Common myeloid progenitor, CD34-positive (primary cell): ENCODE measurements at regions not wholly inside any gene's neighbourhood (a gene's known extent, or its start where the extent isn't known, plus 50 kb on each side); places are given as distances from the start of the nearest gene placed in this dataset.

Source experiments
- CTCF ChIA-PET: fragments of 350-600 bp; sonication (Branson Sonifier 250); formaldehyde crosslinking; loops from one replicate; lab custom pipeline; 2021; ENCODE audit warnings: antibody characterized with exemption; lab: Charles Lee
- POLR2A ChIA-PET: fragments of 350-600 bp; sonication (Branson Sonifier 250); formaldehyde crosslinking; loops from one replicate; lab custom pipeline; 2021; ENCODE audit warnings: antibody characterized with exemption; lab: Charles Lee
- DNase-seq, 3 donors: peaks; one replicate each; pipeline versions ENCODE4 v3.0.0 to v3.0.0-alpha.2; 2013
- H3K27ac ChIP-seq, 2 experiments: 1 replicate in 1 of 2; 2 replicates in 1 of 2; pipeline ENCODE4 v1.7.0; 2013; ENCODE audit warnings: inconsistent platforms in 2 of 2, low read length in 2 of 2, mild to moderate bottlenecking in 2 of 2, low read depth in 1 of 2, moderate library complexity in 1 of 2; ENCODE audit not compliant: severe bottlenecking in 2 of 2, insufficient read depth in 1 of 2, poor library complexity in 1 of 2
- H3K27me3 ChIP-seq, 5 experiments: replicated peaks in 2 of 5; 1 replicate in 3 of 5; 2 replicates in 2 of 5; pipeline versions ENCODE4 v1.6.1 to v1.7.0; 2013; ENCODE audit warnings: low read length in 4 of 5, mild to moderate bottlenecking in 2 of 5, moderate library complexity in 2 of 5, inconsistent platforms in 1 of 5; ENCODE audit not compliant: insufficient read depth in 5 of 5, control insufficient read depth in 4 of 5
- H3K36me3 ChIP-seq, 4 experiments: 1 replicate in 2 of 4; 2 replicates in 2 of 4; pipeline versions ENCODE4 v1.6.1 to v1.7.0; 2013; ENCODE audit warnings: low read length in 3 of 4, control low read depth in 1 of 4, mild to moderate bottlenecking in 1 of 4; ENCODE audit not compliant: control insufficient read depth in 4 of 4, insufficient read depth in 4 of 4
- H3K4me1 ChIP-seq, 4 experiments: 1 replicate in 3 of 4; 2 replicates in 1 of 4; pipeline versions ENCODE4 v1.6.1 to v1.7.1; 2013; ENCODE audit warnings: low read length in 3 of 4, mild to moderate bottlenecking in 3 of 4, control low read depth in 1 of 4, inconsistent platforms in 1 of 4, moderate library complexity in 1 of 4; ENCODE audit not compliant: control insufficient read depth in 4 of 4, insufficient read depth in 4 of 4; ENCODE audit errors: control extremely low read depth in 1 of 4
- H3K4me3 ChIP-seq, 7 experiments: 1 replicate in 4 of 7; 2 replicates in 3 of 7; pipeline versions ENCODE4 v1.5.1 to v1.7.0; 2013; ENCODE audit warnings: mild to moderate bottlenecking in 7 of 7, low read length in 6 of 7, moderate library complexity in 6 of 7, inconsistent platforms in 2 of 7, low read depth in 2 of 7, control low read depth in 1 of 7; ENCODE audit not compliant: insufficient read depth in 4 of 7, control insufficient read depth in 1 of 7; ENCODE audit errors: extremely low read depth in 1 of 7
- H3K9me3 ChIP-seq, 5 experiments: 1 replicate in 4 of 5; 2 replicates in 1 of 5; pipeline versions ENCODE4 v1.6.1 to v1.7.1; 2013; ENCODE audit warnings: low read length in 4 of 5, mild to moderate bottlenecking in 2 of 5, inconsistent platforms in 1 of 5, low read depth in 1 of 5, moderate library complexity in 1 of 5; ENCODE audit not compliant: control insufficient read depth in 4 of 5, insufficient read depth in 2 of 5; ENCODE audit errors: control extremely low read depth in 1 of 5
- WGBS: methylation state at CpG from one replicate; pipeline ENCODE4 v1.1.5; 2013; ENCODE audit not compliant: insufficient coverage; 5-methylcytosine and 5-hydroxymethylcytosine counted together

DNA sequence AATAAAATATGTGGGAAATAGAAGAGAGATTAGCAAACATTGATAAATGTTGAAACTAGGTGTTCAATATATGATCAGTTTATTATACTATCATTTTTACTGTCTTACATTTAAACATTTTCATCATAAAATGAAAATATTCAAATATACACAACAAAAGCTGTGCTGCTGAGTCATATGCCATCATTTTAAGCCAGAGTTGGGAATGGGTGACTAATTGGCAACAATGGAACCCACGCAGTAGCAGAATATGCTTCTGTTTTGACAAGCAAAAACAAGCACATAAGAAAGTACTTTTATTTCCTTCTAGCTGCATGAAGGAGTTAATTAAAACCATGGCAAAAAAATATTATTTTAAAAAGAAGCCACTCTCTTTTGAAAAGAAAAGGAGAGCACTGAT, 340.0 kb upstream of the EDIL3 start:
- no peak overlapping the region for H3K27ac ChIP-seq
- DNase-seq: no peak
- ChIA-PET POLR2A (no interaction called here), CTCF (no interaction called here)
- no peaks in the 10 kb centered on the region for H3K36me3 ChIP-seq
- no peaks in the 10 kb centered on the region for H3K4me1 ChIP-seq
- WGBS: no CpG with 5 or more reads among the region's 1 CpG
- no peak overlapping the region for H3K4me3 ChIP-seq
- no peaks in the 10 kb centered on the region for H3K27me3 ChIP-seq
- H3K9me3 ChIP-seq: peaks cover 0 to 2% (median 0%) of the 10 kb centered on the region in 5 experiments

DNA sequence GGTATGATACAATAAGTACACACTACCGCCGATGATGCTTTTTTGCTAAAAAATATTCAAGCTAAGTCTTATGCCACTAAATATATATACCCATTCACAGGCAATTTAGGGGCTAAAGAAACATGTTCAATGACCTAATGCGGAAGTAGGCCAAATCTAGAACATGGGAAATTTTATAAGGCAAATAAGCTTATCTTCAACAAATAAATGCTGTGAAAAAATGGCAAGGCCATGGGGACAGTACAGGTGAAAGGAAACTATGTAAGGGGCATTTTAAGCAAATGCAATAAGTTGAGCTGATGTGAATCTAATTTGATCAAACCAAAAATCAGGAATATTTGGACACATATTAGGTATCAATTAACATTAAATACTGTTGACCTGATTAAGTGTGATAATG, 339.5 kb upstream of the EDIL3 start:
- Histone ChIP-seq H3K36me3 (no peaks in the 10 kb centered on the region), H3K4me1 (no peaks in the 10 kb centered on the region), H3K9me3 (peaks cover 0 to 2% (median 0%) of the 10 kb centered on the region in 5 experiments), H3K27me3 (no peaks in the 10 kb centered on the region), H3K27ac (no peak overlapping the region), H3K4me3 (no peak overlapping the region)
- WGBS: no CpG with 5 or more reads among the region's 3 CpGs
- DNase-seq: no peak
- ChIA-PET POLR2A (no interaction called here), CTCF (no interaction called here)

GRCh38 chr5:84718377-84718776, 333.7 kb upstream of the EDIL3 start:
- no peaks in the 10 kb centered on the region for H3K36me3 ChIP-seq
- H3K27ac ChIP-seq: no peak overlapping the region
- H3K9me3 ChIP-seq: peaks cover 0 to 2% (median 0%) of the 10 kb centered on the region in 5 experiments
- ChIA-PET POLR2A (no interaction called here), CTCF (no interaction called here)
- WGBS: no CpG with 5 or more reads among the region's 3 CpGs
- DNase-seq: peak in 1 of 3 donors; percentile 2
- peaks cover 0 to 3% (median 1%) of the 10 kb centered on the region in 4 experiments for H3K4me1 ChIP-seq
- peak overlapping the region in 1 of 7 experiments; percentile 10 for H3K4me3 ChIP-seq
- H3K27me3 ChIP-seq: no peaks in the 10 kb centered on the region

DNA sequence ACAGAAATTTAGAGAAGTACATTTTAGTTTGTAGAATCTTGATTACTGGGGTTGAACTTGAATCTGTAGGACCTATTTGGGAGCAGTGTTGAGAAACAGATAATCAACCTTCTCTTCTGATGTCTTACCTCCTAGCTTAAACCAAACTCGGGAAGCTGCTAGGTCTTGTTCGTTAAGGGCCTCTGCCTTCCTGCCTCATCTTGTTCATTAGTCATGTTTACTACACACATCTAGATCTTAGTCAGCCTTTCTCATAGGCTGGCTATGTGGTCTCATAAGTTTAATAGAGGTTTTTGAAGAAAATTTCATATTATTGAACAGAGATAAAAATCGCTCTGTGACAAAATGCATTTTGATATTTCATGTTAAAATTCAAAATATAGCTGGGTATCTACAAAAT, 331.0 kb upstream of the EDIL3 start:
- Histone ChIP-seq H3K9me3 (peaks cover 0 to under 1% (median 0%) of the 10 kb centered on the region in 5 experiments), H3K36me3 (no peaks in the 10 kb centered on the region), H3K4me1 (peaks cover 0 to 3% (median 1%) of the 10 kb centered on the region in 4 experiments), H3K27me3 (no peaks in the 10 kb centered on the region), H3K27ac (no peak overlapping the region), H3K4me3 (no peak overlapping the region)
- no peak for DNase-seq
- WGBS: no CpG with 5 or more reads among the region's 3 CpGs
- ChIA-PET CTCF (no interaction called here), POLR2A (no interaction called here)

DNA sequence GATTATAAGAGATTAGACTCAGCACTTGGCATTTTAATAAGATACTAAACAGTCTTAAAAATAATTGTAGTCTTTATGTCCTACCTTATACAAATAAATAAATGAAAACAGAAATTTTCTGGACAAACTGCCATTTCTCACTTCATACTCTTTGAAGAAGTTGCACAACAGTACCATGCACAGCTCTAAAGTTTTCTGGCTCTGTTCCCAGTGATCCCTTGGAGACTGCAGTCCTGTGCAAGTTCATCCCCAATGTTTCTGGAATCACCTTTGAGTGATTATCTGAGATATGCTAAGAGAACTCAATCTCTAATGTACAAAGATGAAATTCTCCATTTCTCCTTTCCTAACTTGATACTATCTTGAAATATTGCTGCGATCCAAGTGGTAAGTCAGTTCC, 330.4 kb upstream of the EDIL3 start:
- CTCF ChIA-PET: no interaction called here
- POLR2A ChIA-PET: no interaction called here
- no peaks in the 10 kb centered on the region for H3K36me3 ChIP-seq
- H3K9me3 ChIP-seq: no peaks in the 10 kb centered on the region
- H3K4me3 ChIP-seq: no peak overlapping the region
- no peaks in the 10 kb centered on the region for H3K27me3 ChIP-seq
- peaks cover 0 to 3% (median 1%) of the 10 kb centered on the region in 4 experiments for H3K4me1 ChIP-seq
- 100% methylated on average over 1 of the region's 1 CpG for WGBS
- no peak overlapping the region for H3K27ac ChIP-seq
- no peak for DNase-seq

DNA sequence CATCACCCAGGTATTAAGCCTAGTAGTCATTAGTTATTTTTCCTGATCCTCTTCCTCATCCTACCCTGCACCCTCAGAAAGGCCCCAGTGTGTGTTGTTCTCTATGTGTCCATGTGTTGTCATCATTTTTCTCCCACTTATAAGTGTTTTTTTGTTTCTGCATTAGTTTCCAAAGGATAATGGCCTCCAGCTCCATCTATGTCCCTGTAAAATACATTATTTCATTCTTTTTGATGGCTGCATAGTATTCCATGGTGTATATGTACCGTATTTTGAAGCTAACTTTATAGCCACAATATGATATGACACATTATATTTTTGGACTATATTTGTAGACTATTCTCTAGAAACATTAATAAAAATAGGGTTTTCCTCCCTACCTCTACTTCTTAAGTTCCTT, 324.4 kb upstream of the EDIL3 start:
- Histone ChIP-seq H3K4me3 (no peak overlapping the region), H3K9me3 (no peaks in the 10 kb centered on the region), H3K27me3 (no peaks in the 10 kb centered on the region), H3K36me3 (no peaks in the 10 kb centered on the region), H3K27ac (no peak overlapping the region), H3K4me1 (no peaks in the 10 kb centered on the region)
- no CpG with 5 or more reads among the region's 1 CpG for WGBS
- POLR2A ChIA-PET: no interaction called here
- CTCF ChIA-PET: no interaction called here
- DNase-seq: no peak

DNA sequence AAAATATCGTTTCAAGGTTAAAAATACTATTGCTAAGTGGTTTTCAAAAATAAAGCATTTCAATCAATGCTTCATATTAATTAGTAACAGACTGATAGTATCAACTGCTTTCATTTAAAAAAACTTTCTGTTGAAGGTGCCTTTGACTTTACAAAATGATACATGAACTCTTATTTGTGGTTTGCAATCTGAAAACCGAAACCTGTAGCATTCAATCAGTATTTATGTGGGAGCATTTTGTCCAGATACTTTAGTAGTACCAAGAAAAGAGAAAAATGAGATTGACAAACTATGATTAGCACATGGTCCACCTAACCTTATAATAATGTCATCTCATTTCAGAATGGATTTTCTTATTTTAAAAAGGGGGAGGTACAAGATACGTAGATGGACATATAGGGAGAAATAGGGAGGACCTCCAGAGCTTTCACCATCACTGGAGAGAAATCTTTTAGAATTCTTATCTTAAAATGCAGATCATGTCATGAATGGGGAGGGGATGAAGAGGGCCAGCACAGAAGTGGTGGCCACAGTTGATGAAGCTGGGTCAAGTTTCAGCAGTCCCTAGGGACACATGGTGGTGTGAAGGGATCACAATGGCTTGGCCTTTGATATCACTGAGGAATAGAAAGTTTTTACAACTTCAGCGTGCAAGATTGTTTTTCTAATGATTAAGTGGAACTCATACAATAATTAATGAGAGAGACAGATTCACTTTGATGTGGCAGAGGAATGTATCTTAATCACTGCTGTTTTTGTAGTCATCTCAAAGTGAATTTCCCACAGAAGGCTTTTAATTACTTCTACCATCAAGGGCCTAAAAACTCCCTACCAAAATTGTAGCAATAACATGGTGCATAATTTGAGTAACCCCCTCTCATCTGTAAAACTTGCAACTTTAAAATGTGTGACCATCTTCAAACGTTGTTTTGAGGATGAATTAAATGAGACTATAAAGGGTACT, 322.3 kb upstream of the EDIL3 start:
- CTCF ChIA-PET: no interaction called here
- H3K27me3 ChIP-seq: no peaks in the 10 kb centered on the region
- DNase-seq: no peak
- H3K4me3 ChIP-seq: no peak overlapping the region
- POLR2A ChIA-PET: no interaction called here
- no peaks in the 10 kb centered on the region for H3K4me1 ChIP-seq
- no peaks in the 10 kb centered on the region for H3K9me3 ChIP-seq
- H3K27ac ChIP-seq: no peak overlapping the region
- no peaks in the 10 kb centered on the region for H3K36me3 ChIP-seq
- 100% methylated on average over 2 of the region's 5 CpGs for WGBS
